BLaER1 treated with 17β-estradiol and CSF1 and Interleukin-3, amounts not matched to agents 10 nM and 100 nM (cell line): ENCODE measurements at regions not wholly inside any gene's neighbourhood (a gene's known extent, or its start where the extent isn't known, plus 50 kb on each side); places are given as distances from the start of the nearest gene placed in this dataset.
A peak's percentile ranks its signal among the peaks of the same experiment; 100 is the strongest.

ENCODE experiments used
- H3K27ac ChIP-seq, 11 experiments: shearing (Covaris generic); formaldehyde crosslinking; 2 replicates each; pipeline ENCODE4 v1.8.1; 2022
- H3K27me3 ChIP-seq, 11 experiments: shearing (Covaris generic); formaldehyde crosslinking; 2 replicates each; pipeline ENCODE4 v1.8.1; 2022
- H3K36me3 ChIP-seq, 11 experiments: shearing (Covaris generic); formaldehyde crosslinking; 2 replicates each; pipeline ENCODE4 v1.8.1; 2022
- H3K4me1 ChIP-seq, 10 experiments: shearing (Covaris generic); formaldehyde crosslinking; 2 replicates each; pipeline ENCODE4 v1.8.1; 2022
- H3K4me2 ChIP-seq, 11 experiments: shearing (Covaris generic); formaldehyde crosslinking; 2 replicates each; pipeline ENCODE4 v1.8.1; 2022
- H3K4me3 ChIP-seq, 10 experiments: shearing (Covaris generic); formaldehyde crosslinking; 2 replicates each; pipeline ENCODE4 v1.8.1; 2022
- H3K9ac ChIP-seq, 11 experiments: shearing (Covaris generic); formaldehyde crosslinking; 2 replicates each; pipeline ENCODE4 v1.8.1; 2022
- H3K9me3 ChIP-seq, 11 experiments: shearing (Covaris generic); formaldehyde crosslinking; replicated peaks in 1 of 11; 2 replicates each; pipeline ENCODE4 v1.8.1; 2022
- H4K20me1 ChIP-seq, 11 experiments: shearing (Covaris generic); formaldehyde crosslinking; 2 replicates each; pipeline ENCODE4 v1.8.1; 2022
- Cebpa-rat ChIP-seq, 11 experiments: shearing (Covaris generic); IDR thresholded peaks; 2 replicates each; pipeline ENCODE4 v1.8.1; 2022

DNA sequence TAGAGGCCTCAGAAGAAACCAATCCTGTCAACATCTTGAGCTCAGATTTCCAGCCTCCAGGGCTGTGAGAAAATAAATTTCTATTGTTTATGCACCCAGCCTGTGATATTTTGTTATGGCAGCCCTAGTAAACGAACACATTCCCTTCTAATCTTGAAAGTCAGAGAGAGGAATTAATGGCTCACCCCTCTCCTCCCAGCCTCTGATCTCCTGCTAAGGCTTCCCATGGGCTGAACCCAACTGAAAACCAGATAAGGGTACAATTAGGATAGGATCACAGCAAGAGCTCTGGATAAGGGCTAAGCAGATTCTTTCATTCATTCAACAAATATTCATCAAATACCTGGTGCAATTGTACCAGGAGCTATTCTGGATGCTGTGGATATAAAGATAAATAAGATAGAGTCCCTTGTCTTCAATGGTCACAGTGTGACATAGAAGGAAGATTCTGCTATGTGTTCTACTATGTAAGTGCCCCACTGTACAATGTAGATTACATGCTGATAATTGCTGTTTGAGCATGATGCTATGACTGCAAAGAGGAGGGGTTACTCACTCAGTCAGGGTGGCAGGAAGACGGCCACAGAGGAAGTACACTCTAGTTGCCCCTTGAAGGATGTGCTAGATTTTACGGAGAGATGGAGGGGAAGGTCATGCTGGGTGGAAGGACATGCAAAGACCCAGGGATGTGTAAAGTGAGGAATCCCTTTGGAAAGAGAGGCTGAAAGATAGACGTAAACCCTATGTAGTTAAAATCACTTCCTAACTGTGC lies 203.3 kb upstream of the JUN start:
- TF ChIP-seq Cebpa-rat (IDR thresholded peaks at IDR 0.05): no peak

DNA sequence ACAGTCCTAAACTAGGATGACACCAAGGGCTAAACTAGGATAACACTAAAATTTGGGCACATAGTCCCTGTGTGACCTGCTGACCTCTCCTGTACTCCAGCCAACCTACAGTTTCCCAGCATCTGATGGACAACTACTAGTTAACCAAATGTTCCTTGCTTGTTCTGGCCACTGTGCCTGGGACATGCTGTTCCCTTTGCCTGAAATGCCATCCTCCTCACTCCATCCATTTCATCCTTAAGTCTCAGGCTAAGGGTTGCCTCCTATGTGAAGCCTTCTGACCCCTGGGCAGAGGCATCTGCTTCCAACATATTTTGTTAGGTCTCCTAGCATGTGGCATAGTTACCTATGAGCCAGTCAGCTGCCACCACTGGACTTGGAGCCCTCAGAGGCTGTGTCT lies 204.9 kb upstream of the JUN start:
- Histone ChIP-seq H4K20me1 (no peaks in the 10 kb centered on the region), H3K4me1 (peaks cover 25 to 33% (median 29%) of the 10 kb centered on the region in 10 experiments), H3K36me3 (no peaks in the 10 kb centered on the region), H3K4me2 (no peak overlapping the region; a peak in 1 of 22 replicates), H3K4me3 (no peak overlapping the region), H3K9ac (no peak overlapping the region), H3K27me3 (no peaks in the 10 kb centered on the region), H3K9me3 (0 out of 22 replicates have a peak, but pooled peaks cover 0 to 5% (median 0%) of the 10 kb centered on the region in 11 experiments), H3K27ac (no peak overlapping the region)
- TF ChIP-seq Cebpa-rat (IDR thresholded peaks at IDR 0.05): no peak

More for the DNA sequence above, 203.3 kb upstream of the JUN start:
- H3K4me1 ChIP-seq: peaks cover 25 to 37% (median 29%) of the 10 kb centered on the region in 10 experiments
- H3K4me3 ChIP-seq: no peak overlapping the region
- no peak overlapping the region for H3K9ac ChIP-seq
- 0 out of 22 replicates have a peak, but pooled peaks cover 0 to 5% (median 0%) of the 10 kb centered on the region in 11 experiments for H3K9me3 ChIP-seq
- H4K20me1 ChIP-seq: no peaks in the 10 kb centered on the region
- peak overlapping the region; percentile 1 to 50 (median 20); a peak in 16 of 22 replicates for H3K4me2 ChIP-seq
- H3K27ac ChIP-seq: no peak overlapping the region
- no peaks in the 10 kb centered on the region for H3K27me3 ChIP-seq
- H3K36me3 ChIP-seq: no peaks in the 10 kb centered on the region

DNA sequence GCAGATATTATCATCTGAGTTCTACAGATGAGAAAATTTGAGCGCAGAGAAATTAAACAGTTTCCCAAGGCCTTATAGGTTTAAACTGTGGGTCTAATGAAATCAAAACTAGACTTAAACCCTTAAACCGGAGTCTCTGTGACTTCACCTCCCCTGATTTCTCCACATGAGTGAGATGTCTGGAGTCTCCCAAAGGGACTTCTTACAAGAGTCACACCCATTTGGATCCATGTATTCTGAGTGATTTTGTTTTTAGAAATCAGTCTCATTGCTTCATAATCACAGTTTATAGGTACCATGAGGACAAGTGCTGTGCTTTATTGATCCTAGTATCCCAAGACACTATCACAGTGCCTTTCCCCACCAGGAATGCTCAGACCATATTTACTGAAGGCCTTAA lies 206.0 kb upstream of the JUN start:
- Histone ChIP-seq H3K36me3 (no peaks in the 10 kb centered on the region), H3K9me3 (no peaks in the 10 kb centered on the region), H4K20me1 (no peaks in the 10 kb centered on the region), H3K9ac (no peak overlapping the region), H3K4me2 (no peak overlapping the region), H3K4me3 (no peak overlapping the region), H3K27me3 (no peaks in the 10 kb centered on the region), H3K27ac (no peak overlapping the region), H3K4me1 (peaks cover 25 to 33% (median 29%) of the 10 kb centered on the region in 10 experiments)
- TF ChIP-seq Cebpa-rat (IDR thresholded peaks at IDR 0.05): no peak

DNA sequence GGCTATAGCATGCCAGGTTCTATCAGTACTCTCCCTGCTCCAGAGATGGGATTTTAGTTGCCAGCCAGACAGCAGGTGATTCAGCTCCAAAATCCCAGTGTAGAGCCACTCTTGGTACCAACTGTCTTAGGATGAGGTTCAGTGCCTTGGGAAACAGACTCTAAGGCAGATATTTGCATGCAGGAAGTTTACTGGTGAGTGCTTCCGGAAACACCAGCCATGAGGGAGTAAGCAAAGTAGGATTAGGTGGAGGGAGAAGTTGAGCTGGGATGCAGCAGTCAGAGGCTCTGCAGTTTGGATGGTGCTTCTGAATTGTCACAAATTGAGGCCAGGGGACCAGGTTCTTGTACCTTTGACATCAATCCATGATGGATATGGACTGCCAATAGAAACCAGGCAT lies 207.5 kb upstream of the JUN start:
- H3K9me3 ChIP-seq: no peaks in the 10 kb centered on the region
- H3K27me3 ChIP-seq: no peaks in the 10 kb centered on the region
- H3K4me1 ChIP-seq: peaks cover 25 to 33% (median 29%) of the 10 kb centered on the region in 10 experiments
- peak overlapping the region; percentile 36 to 76 (median 61) for H3K4me2 ChIP-seq
- no peak for TF ChIP-seq Cebpa-rat (IDR thresholded peaks at IDR 0.05)
- H3K4me3 ChIP-seq: no peak overlapping the region
- no peaks in the 10 kb centered on the region for H4K20me1 ChIP-seq
- peak overlapping the region in 2 of 11 experiments; percentile 0 to 33; a peak in 2 of 22 replicates for H3K27ac ChIP-seq
- H3K36me3 ChIP-seq: no peaks in the 10 kb centered on the region
- no peak overlapping the region for H3K9ac ChIP-seq

DNA sequence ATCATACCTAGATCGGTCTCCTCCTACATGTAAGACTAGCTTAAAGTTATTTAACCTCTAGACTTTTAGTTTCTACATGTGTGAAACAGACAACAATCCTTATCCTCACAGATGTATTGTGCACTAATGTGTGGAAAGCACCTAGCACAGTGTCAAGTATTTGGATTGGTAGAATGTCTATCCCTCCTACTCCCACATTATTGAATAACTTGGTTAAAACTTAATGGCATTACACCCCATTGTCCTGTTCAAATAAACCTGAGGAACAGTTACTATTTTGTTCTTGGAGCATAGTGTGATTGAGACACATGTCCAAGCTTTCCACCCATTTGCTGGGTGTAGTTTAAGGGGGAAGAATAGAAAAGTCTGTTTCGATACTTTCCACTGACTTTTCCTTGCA lies 208.8 kb upstream of the JUN start:
- no peaks in the 10 kb centered on the region for H3K9me3 ChIP-seq
- peaks cover 19 to 28% (median 23%) of the 10 kb centered on the region in 10 experiments for H3K4me1 ChIP-seq
- H3K4me3 ChIP-seq: no peak overlapping the region
- H3K27me3 ChIP-seq: no peaks in the 10 kb centered on the region
- TF ChIP-seq Cebpa-rat (IDR thresholded peaks at IDR 0.05): no peak
- H4K20me1 ChIP-seq: no peaks in the 10 kb centered on the region
- no peak overlapping the region for H3K27ac ChIP-seq
- no peak overlapping the region for H3K9ac ChIP-seq
- no peak overlapping the region; a peak in 1 of 22 replicates for H3K4me2 ChIP-seq
- no peaks in the 10 kb centered on the region for H3K36me3 ChIP-seq

DNA sequence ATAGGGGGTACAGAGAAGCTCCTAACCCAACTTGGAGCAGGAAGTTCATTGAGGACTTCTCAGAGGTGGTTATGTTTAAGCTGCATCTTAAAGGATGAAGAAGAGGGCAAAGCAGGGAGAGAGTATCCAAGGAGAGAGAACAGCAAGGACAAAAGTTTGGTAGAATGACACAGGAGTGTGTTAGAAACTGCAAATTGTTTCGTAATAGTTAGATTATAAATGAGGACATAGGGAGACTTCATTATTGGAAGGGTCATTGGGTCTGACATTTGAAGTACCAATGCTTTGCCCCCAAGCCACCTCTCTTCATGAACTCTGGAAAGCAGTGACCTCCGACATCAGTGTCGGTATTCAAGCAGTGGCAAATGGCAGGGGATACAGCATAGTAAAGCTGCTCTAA lies 209.6 kb upstream of the JUN start:
- Histone ChIP-seq H3K4me1 (peaks cover 11 to 29% (median 18%) of the 10 kb centered on the region in 10 experiments), H3K4me3 (no peak overlapping the region), H3K36me3 (no peaks in the 10 kb centered on the region), H3K9ac (no peak overlapping the region), H3K27ac (no peak overlapping the region), H4K20me1 (no peaks in the 10 kb centered on the region), H3K9me3 (no peaks in the 10 kb centered on the region), H3K4me2 (no peak overlapping the region), H3K27me3 (no peaks in the 10 kb centered on the region)
- TF ChIP-seq Cebpa-rat (IDR thresholded peaks at IDR 0.05): peak in 3 of 11 experiments; percentile 33 to 79 (median 54); a peak in 4 of 22 replicates

DNA sequence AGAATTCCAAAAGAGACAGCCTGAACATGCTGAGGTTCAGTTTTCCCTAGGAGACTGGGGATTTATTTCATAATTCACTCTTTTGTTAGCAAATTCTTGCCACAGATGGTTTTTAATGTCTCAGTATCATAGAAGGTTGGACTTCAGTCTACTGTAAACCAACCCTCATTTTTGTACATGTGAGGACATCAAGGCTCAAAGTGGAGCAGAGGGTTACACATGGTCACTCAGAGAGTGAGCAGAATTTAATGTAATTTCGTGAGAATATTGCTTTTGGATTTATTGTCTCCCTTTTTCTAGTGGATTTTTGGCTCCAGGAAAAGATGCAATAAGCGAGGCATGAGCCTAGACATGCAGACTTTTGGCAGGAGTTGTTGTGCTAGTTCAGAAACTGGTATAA lies 210.8 kb upstream of the JUN start:
- no peak overlapping the region for H3K4me3 ChIP-seq
- H3K9me3 ChIP-seq: no peaks in the 10 kb centered on the region
- H3K27ac ChIP-seq: no peak overlapping the region
- no peaks in the 10 kb centered on the region for H4K20me1 ChIP-seq
- H3K36me3 ChIP-seq: no peaks in the 10 kb centered on the region
- H3K4me1 ChIP-seq: peaks cover 16 to 38% (median 24%) of the 10 kb centered on the region in 10 experiments
- TF ChIP-seq Cebpa-rat (IDR thresholded peaks at IDR 0.05): no peak
- H3K4me2 ChIP-seq: no peak overlapping the region
- H3K9ac ChIP-seq: no peak overlapping the region
- H3K27me3 ChIP-seq: no peaks in the 10 kb centered on the region

DNA sequence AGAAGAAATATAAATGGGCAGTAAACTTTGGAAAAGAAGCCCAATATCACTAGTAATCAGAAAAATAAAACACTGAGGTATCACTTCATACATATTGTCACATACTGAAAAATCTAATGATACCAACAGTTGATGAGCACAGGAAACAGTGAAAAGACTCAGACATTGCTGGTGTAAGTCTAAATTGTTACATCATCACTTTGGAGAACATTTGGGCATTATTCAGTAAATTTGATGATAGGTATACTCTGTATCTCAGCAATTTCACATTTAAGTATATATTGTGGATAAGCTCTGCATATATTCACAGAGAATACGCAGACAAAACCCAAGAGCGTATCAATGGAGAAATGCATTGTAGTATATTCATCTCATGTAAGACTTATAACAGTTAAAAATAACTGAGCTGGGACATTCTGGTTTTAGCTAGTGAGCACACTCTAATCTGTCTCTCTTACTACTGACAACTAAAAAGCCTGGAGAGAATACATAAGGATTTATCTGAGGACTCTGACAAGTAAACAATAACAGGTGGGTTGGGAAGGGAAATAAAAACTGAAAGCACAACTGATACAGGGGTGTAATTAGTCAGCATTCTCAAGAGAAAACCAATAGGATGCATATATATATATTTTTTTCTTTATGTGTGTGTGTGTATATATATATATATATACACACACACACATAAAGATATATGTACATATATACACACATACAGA lies 212.7 kb upstream of the JUN start:
- no peaks in the 10 kb centered on the region for H3K36me3 ChIP-seq
- no peaks in the 10 kb centered on the region for H4K20me1 ChIP-seq
- TF ChIP-seq Cebpa-rat (IDR thresholded peaks at IDR 0.05): no peak
- H3K27ac ChIP-seq: no peak overlapping the region
- H3K4me1 ChIP-seq: peaks cover 13 to 38% (median 25%) of the 10 kb centered on the region in 10 experiments
- no peak overlapping the region for H3K4me2 ChIP-seq
- H3K9me3 ChIP-seq: no peaks in the 10 kb centered on the region
- no peaks in the 10 kb centered on the region for H3K27me3 ChIP-seq
- H3K4me3 ChIP-seq: no peak overlapping the region
- no peak overlapping the region for H3K9ac ChIP-seq

DNA sequence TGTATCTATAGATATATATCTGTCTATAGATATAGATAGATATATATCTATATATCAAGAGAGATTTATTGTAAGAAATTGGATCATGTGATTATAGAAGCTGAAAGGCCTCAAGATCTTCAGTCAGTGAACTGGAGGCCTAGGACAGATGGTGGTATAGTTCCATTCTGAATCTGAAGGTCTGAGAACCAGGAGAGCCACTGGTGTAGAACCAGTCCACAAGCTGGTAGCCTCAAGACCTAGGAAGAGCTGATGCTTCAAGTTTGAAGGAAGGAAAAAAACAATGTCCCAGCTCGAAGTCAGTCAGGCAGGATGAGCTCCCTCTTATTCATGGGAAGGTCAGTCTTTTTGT lies 213.2 kb upstream of the JUN start:
- Histone ChIP-seq H3K4me3 (no peak overlapping the region), H3K27ac (no peak overlapping the region), H3K4me2 (peak overlapping the region in 1 of 11 experiments; percentile 8; a peak in 1 of 22 replicates), H3K9ac (no peak overlapping the region), H4K20me1 (no peaks in the 10 kb centered on the region), H3K36me3 (no peaks in the 10 kb centered on the region), H3K27me3 (no peaks in the 10 kb centered on the region), H3K9me3 (no peaks in the 10 kb centered on the region), H3K4me1 (peaks cover 9 to 35% (median 20%) of the 10 kb centered on the region in 10 experiments; a peak in 19 of 20 replicates)
- no peak for TF ChIP-seq Cebpa-rat (IDR thresholded peaks at IDR 0.05)
